ENCODE measurements at regions not wholly inside any gene's neighbourhood (a gene's known extent, or its start where the extent isn't known, plus 50 kb on each side); places are given as distances from the start of the nearest gene placed in this dataset.

GRCh38 chr9:31104249-31104648, 1280.2 kb upstream of the ACO1 start:
- TF ChIP-seq POLR2A (IDR thresholded peaks at IDR 0.05; ENCODE audit: borderline replicate concordance, extremely low read depth, insufficient read depth, insufficient read length) (no peak), CTCF (IDR thresholded peaks at IDR 0.05 in 2 of 3, conservative IDR thresholded peaks at IDR 0.05 in 1 of 3; ENCODE audit: borderline replicate concordance in 1 of 3, insufficient read depth in 1 of 3, low read depth in 2 of 3, low read length in 2 of 3) (no peak), RAD21 (IDR thresholded peaks at IDR 0.05; ENCODE audit: low read depth) (no peak), ATF3 (IDR thresholded peaks at IDR 0.05) (no peak), EZH2 (IDR thresholded peaks at IDR 0.05) (no peak), YY1 (IDR thresholded peaks at IDR 0.05; ENCODE audit: extremely low read depth, insufficient replicate concordance, low read depth, low read length) (no peak), EZH2phosphoT487 (IDR thresholded peaks at IDR 0.05; ENCODE audit: borderline replicate concordance) (no peak)
